A549 (cell line): ENCODE measurements at regions not wholly inside any gene's neighbourhood (a gene's known extent, or its start where the extent isn't known, plus 50 kb on each side); places are given as distances from the start of the nearest gene placed in this dataset.

Experiments
- ATAC-seq, 2 experiments: fragments of 200-7000 bp in 1 of 2; fragments of >200 bp in 1 of 2; cut with Nextera tagmentation in 1 of 2; cut with Tn5 transposase in 1 of 2; 3 replicates each; pipeline versions ENCODE4 v1.8.0 to v1.9.1; 2018 to 2020; ENCODE audit warnings: mild to moderate bottlenecking in 1 of 2, moderate library complexity in 1 of 2
- CTCF ChIA-PET: fragments of 300-600 bp; sonication (Branson Sonifier 250); formaldehyde crosslinking; extraction: SDS; loops from one replicate; lab custom pipeline; 2021; ENCODE audit warnings: antibody characterized with exemption, inconsistent platforms; lab: Yijun Ruan, JAX
- POLR2A ChIA-PET: fragments of 350-600 bp; formaldehyde crosslinking; extraction: SDS; loops from one replicate; lab custom pipeline; 2021; ENCODE audit warnings: antibody characterized with exemption, inconsistent platforms; lab: Yijun Ruan, JAX
- DNase-seq, 2 experiments: peaks; one replicate each; pipeline versions ENCODE4 v3.0.0 to v3.0.0-alpha.2; 2011 to 2016; ENCODE audit warnings: low read depth in 1 of 2, low spot score in 1 of 2
- FAIRE-seq: peaks from 2 replicates; lab custom pipeline; 2011; peaks lifted over from hg19 to GRCh38; lab: Jason Lieb, UNC
- H3K27ac ChIP-seq, 2 experiments: fragments of >200 bp; sonication (Bioruptor Twin); formaldehyde crosslinking; 3 replicates each; pipeline ENCODE4 v1.5.1; 2016 to 2017
- H3K4me1 ChIP-seq: fragments of >200 bp; sonication (Bioruptor Twin); formaldehyde crosslinking; 3 replicates; pipeline ENCODE4 v1.6.1; 2016
- H3K4me2 ChIP-seq: fragments of >200 bp; sonication (Bioruptor Twin); formaldehyde crosslinking; 3 replicates; pipeline ENCODE4 v1.6.1; 2016
- H3K4me3 ChIP-seq: fragments of >200 bp; sonication (Bioruptor Twin); formaldehyde crosslinking; 3 replicates; pipeline ENCODE4 v1.5.1; 2016
- H3K9me3 ChIP-seq: fragments of >200 bp; sonication (Bioruptor Twin); formaldehyde crosslinking; 3 replicates; pipeline ENCODE4 v1.6.1; 2016
- CHD4 ChIP-seq: fragments of 200-600 bp; sonication (generic); IDR thresholded peaks from 2 replicates; pipeline ENCODE4 v1.6.1; 2016; ENCODE audit warnings: antibody characterized with exemption, mild to moderate bottlenecking, borderline replicate concordance
- CTCF ChIP-seq: fragments of >200 bp; sonication (Bioruptor Twin); formaldehyde crosslinking; IDR thresholded peaks from 3 replicates; pipeline ENCODE4 v1.5.1; 2016
- FOXS1 ChIP-seq: fragments of 250-450 bp; sonication (Bioruptor Pico); IDR thresholded peaks from 2 replicates; pipeline ENCODE4 v1.5.0; 2020; ENCODE audit warnings: mild to moderate bottlenecking, moderate library complexity
- GATA3 ChIP-seq: IDR thresholded peaks from 2 replicates; pipeline ENCODE4 v1.6.1; 2012; ENCODE audit warnings: borderline replicate concordance
- HDAC2 ChIP-seq: fragments of 200-600 bp; sonication (generic); IDR thresholded peaks from 2 replicates; pipeline ENCODE4 v1.6.1; 2016
- HMGXB4 ChIP-seq: fragments of 250-450 bp; sonication (Bioruptor Pico); IDR thresholded peaks from 2 replicates; pipeline ENCODE4 v1.5.0; 2021; ENCODE audit warnings: mild to moderate bottlenecking, moderate library complexity, borderline replicate concordance
- HOXA7 ChIP-seq: fragments of 250-450 bp; sonication (Bioruptor Pico); IDR thresholded peaks from 2 replicates; pipeline ENCODE4 v1.5.0; 2020; ENCODE audit warnings: mild to moderate bottlenecking, moderate library complexity
- HOXB5 ChIP-seq: fragments of 250-450 bp; sonication (Bioruptor Pico); IDR thresholded peaks from 2 replicates; pipeline ENCODE4 v1.5.0; 2020; ENCODE audit warnings: mild to moderate bottlenecking, moderate library complexity
- JUN ChIP-seq, 2 experiments: fragments of >200 bp; sonication (Bioruptor Twin); formaldehyde crosslinking; IDR thresholded peaks; 2 replicates in 1 of 2; 3 replicates in 1 of 2; pipeline ENCODE4 v1.6.1; 2016 to 2017
- JUNB ChIP-seq: fragments of >200 bp; sonication (Bioruptor Twin); formaldehyde crosslinking; IDR thresholded peaks from 2 replicates; pipeline ENCODE4 v1.6.1; 2016
- KDM1A ChIP-seq: fragments of 200-600 bp; sonication (generic); IDR thresholded peaks from 2 replicates; pipeline ENCODE4 v1.6.1; 2016; ENCODE audit warnings: low read depth, mild to moderate bottlenecking
- MAFK ChIP-seq: fragments of 450-650 bp; IDR thresholded peaks from 2 replicates; pipeline ENCODE4 v1.6.1; 2014; ENCODE audit not compliant: partially characterized antibody
- MAZ ChIP-seq: fragments of 150-350 bp; IDR thresholded peaks from 2 replicates; pipeline ENCODE4 v1.6.1; 2014; ENCODE audit warnings: antibody characterized with exemption, low read depth, low read length, borderline replicate concordance
- MYC ChIP-seq: IDR thresholded peaks from 2 replicates; pipeline ENCODE4 v1.6.1; 2012; ENCODE audit warnings: mild to moderate bottlenecking, inconsistent platforms, low read length, improper control_type of control experiment, borderline replicate concordance
- NR3C1 ChIP-seq: fragments of >200 bp; sonication (Bioruptor Twin); formaldehyde crosslinking; IDR thresholded peaks from 3 replicates; pipeline ENCODE4 v1.6.1; 2017
- RAD21 ChIP-seq, 2 experiments: fragments of >200 bp in 1 of 2; sonication (Bioruptor Twin) in 1 of 2; formaldehyde crosslinking in 1 of 2; IDR thresholded peaks in 1 of 2; conservative IDR thresholded peaks in 1 of 2; 2 replicates in 1 of 2; 3 replicates in 1 of 2; pipeline ENCODE4 v1.6.1; 2012 to 2018; ENCODE audit warnings: inconsistent platforms in 1 of 2
- REST ChIP-seq: fragments of 200-600 bp; sonication (generic); IDR thresholded peaks from 2 replicates; pipeline ENCODE4 v1.6.1; 2016; ENCODE audit warnings: antibody characterized with exemption, mild to moderate bottlenecking, moderate library complexity
- RFX5 ChIP-seq: fragments of 450-650 bp; IDR thresholded peaks from 2 replicates; pipeline ENCODE4 v1.7.1; 2014; ENCODE audit warnings: antibody characterized with exemption, mild to moderate bottlenecking, moderate library complexity
- RNF2 ChIP-seq: fragments of 200-600 bp; sonication (generic); IDR thresholded peaks from 2 replicates; pipeline ENCODE4 v1.6.1; 2016; ENCODE audit warnings: low read depth, mild to moderate bottlenecking, antibody characterized with exemption, moderate library complexity, borderline replicate concordance
- ZFP36 ChIP-seq: fragments of 450-650 bp; IDR thresholded peaks from 2 replicates; pipeline ENCODE4 v1.6.1; 2014; ENCODE audit warnings: borderline replicate concordance; ENCODE audit not compliant: partially characterized antibody
- ZNF302 ChIP-seq: fragments of 250-450 bp; sonication (Bioruptor Pico); IDR thresholded peaks from 2 replicates; pipeline ENCODE4 v1.9.0; 2021; ENCODE audit warnings: inconsistent platforms, mild to moderate bottlenecking, moderate library complexity
- WGBS: methylation state at CpG from one replicate; pipeline ENCODE4 v1.1.6; 2017; ENCODE audit errors: missing lambda C conversion rate; 5-methylcytosine and 5-hydroxymethylcytosine counted together
- TF ChIP-seq, protein P1 (sequence below): IDR thresholded peaks from 2 replicates; pipeline ENCODE4 v1.6.1; 2012
- TF ChIP-seq, protein P2 (sequence below): fragments of 150-350 bp; IDR thresholded peaks from 2 replicates; pipeline ENCODE4 v1.6.1; 2014; ENCODE audit warnings: low read depth, mild to moderate bottlenecking, low read length
- TF ChIP-seq, protein P3 (sequence below): fragments of >200 bp; sonication (Bioruptor Twin); formaldehyde crosslinking; IDR thresholded peaks from 3 replicates; pipeline ENCODE4 v1.6.1; 2016

DNA sequence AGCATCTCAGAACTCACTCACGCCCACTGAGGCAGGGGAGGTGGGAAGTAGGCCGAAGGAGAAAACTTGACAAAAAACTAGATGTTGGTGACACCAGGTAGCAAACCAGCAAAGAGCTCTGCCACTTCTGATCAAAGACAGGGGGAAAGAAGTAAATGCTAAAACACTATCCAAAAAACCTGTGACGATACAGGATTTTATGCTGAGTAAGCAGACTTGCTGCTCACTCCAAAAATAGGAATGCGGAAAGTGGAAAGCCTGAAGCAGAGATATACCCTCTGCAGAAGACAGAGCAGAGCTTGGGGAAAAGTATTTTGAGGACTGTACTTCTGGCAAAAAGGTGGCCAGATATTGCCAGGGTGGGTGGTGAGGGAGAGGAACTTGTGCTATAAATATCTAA, 73.3 kb upstream of the YPEL5 start:
- WGBS, result 45% methylated on average over 4 of the region's 4 CpGs
- FAIRE-seq, result no peak
- no peaks in the 10 kb centered on the region for H3K9me3 ChIP-seq
- no peak overlapping the region for H3K27ac ChIP-seq
- POLR2A ChIA-PET, result no interaction called here
- H3K4me2 ChIP-seq, result no peak overlapping the region
- no peak for ATAC-seq
- no peaks in the 10 kb centered on the region for H3K4me1 ChIP-seq
- DNase-seq, result no peak
- no peak overlapping the region for H3K4me3 ChIP-seq
- TF ChIP-seq MAFK (peak; percentile 97), JUNB (no peak)
- CTCF ChIA-PET, result interaction anchor here (0.6 to 3.3 kb wide), 9 partner anchors 10 to 967 kb away, joined by 3 to 33 read pairs (median 4); no protein-coding TSS in a partner anchor

DNA sequence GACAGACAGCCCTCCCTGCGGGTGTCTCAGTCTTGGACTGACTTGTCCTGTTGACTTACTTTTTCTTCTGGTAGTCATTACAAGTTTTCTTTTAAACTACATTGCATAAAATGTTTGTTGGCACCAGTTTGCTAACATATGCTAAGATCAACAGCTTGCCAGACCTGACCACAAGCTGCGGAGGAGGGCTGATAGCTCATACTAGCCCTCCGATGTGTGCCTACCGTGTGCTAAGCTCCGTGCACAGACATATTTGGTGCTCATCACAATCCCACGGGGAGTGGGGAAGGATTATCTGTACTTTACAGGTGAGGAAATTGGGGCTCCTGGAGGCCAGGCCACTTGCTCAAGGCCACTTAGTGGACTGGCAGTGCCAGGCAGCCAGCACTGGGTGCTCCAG, 72.8 kb upstream of the YPEL5 start:
- WGBS, result 33% methylated on average over 5 of the region's 6 CpGs
- TF ChIP-seq GATA3 (no peak), ZFP36 (no peak), JUN (IDR thresholded peaks at IDR 0.05) (no peak), JUNB (no peak), HOXB5 (CRISPR knock-in tag) (no peak), FOXS1 (no peak), RFX5 (no peak), HDAC2 (no peak), CHD4 (no peak), MYC (no peak), KDM1A (no peak), MAZ (no peak), HOXA7 (CRISPR knock-in tag) (no peak), RNF2 (no peak), HMGXB4 (no peak), CTCF (no peak)
- TF ChIP-seq, protein P1, sequence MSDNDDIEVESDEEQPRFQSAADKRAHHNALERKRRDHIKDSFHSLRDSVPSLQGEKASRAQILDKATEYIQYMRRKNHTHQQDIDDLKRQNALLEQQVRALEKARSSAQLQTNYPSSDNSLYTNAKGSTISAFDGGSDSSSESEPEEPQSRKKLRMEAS, result no peak
- TF ChIP-seq, protein P2, sequence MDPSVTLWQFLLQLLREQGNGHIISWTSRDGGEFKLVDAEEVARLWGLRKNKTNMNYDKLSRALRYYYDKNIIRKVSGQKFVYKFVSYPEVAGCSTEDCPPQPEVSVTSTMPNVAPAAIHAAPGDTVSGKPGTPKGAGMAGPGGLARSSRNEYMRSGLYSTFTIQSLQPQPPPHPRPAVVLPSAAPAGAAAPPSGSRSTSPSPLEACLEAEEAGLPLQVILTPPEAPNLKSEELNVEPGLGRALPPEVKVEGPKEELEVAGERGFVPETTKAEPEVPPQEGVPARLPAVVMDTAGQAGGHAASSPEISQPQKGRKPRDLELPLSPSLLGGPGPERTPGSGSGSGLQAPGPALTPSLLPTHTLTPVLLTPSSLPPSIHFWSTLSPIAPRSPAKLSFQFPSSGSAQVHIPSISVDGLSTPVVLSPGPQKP, result no peak
- H3K4me1 ChIP-seq, result no peaks in the 10 kb centered on the region
- ChIA-PET CTCF (interaction anchor here (0.6 to 3.3 kb wide), 7 partner anchors 9 to 945 kb away, joined by 3 to 33 read pairs (median 3); no protein-coding TSS in a partner anchor), POLR2A (no interaction called here)
- no peaks in the 10 kb centered on the region for H3K9me3 ChIP-seq
- no peak overlapping the region for H3K4me2 ChIP-seq
- H3K4me3 ChIP-seq, result no peak overlapping the region
- ATAC-seq (no peak), DNase-seq (no peak), FAIRE-seq (no peak)
- no peak overlapping the region for H3K27ac ChIP-seq

DNA sequence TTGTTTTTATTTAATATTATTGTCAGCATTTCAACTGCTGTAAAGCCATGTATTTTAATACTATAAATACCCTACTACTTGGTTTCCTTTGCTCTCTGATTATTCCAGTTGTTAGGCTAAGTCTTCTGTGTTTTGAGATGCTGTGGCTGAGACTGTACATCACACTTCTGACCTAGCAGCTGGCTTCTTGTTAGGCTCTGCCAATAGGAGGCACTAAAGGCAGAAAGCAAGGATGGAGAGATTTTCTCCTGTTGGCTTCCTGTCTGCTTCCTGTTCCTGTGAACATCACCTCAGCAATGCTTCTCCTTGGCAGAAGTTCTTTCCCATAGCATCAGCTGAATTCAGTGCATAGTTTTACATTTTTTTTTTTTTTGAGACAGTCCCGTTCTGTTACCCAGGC, 68.3 kb upstream of the YPEL5 start:
- no peak overlapping the region for H3K27ac ChIP-seq
- WGBS, result 6% methylated on average over 1 of the region's 1 CpG
- DNase-seq, result no peak
- peaks cover 7% of the 10 kb centered on the region; the same call in 1 of the 3 replicates for H3K9me3 ChIP-seq
- no peak for TF ChIP-seq JUN (IDR thresholded peaks at IDR 0.05)
- TF ChIP-seq RAD21 (conservative IDR thresholded peaks at IDR 0.05 in 1 of 2, IDR thresholded peaks at IDR 0.05 in 1 of 2), result no peak
- no peak for TF ChIP-seq NR3C1
- TF ChIP-seq, protein P3, sequence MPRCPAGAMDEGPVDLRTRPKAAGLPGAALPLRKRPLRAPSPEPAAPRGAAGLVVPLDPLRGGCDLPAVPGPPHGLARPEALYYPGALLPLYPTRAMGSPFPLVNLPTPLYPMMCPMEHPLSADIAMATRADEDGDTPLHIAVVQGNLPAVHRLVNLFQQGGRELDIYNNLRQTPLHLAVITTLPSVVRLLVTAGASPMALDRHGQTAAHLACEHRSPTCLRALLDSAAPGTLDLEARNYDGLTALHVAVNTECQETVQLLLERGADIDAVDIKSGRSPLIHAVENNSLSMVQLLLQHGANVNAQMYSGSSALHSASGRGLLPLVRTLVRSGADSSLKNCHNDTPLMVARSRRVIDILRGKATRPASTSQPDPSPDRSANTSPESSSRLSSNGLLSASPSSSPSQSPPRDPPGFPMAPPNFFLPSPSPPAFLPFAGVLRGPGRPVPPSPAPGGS, result no peak
- no peak for TF ChIP-seq REST
- TF ChIP-seq ZNF302 (CRISPR knock-in tag), result no peak
- FAIRE-seq, result no peak
- ChIA-PET CTCF (interaction anchor here (0.6 to 1.4 kb wide), 2 partner anchors 12 to 51 kb away, joined by 3 to 4 read pairs; no protein-coding TSS in a partner anchor), POLR2A (no interaction called here)
- H3K4me2 ChIP-seq, result no peak overlapping the region
- no peaks in the 10 kb centered on the region for H3K4me1 ChIP-seq
- H3K4me3 ChIP-seq, result no peak overlapping the region
- ATAC-seq, result 0 out of 6 replicates have a peak, but pooled peaks of 1 of the 2 experiments have one; percentile 34
